HepG2 (cell line): ENCODE measurements at regions not wholly inside any gene's neighbourhood (a gene's known extent, or its start where the extent isn't known, plus 50 kb on each side); places are given as distances from the start of the nearest gene placed in this dataset.

Source experiments
- EED ChIP-seq: sonication (generic); formaldehyde crosslinking; IDR thresholded peaks from 2 replicates; pipeline ENCODE4 v1.5.0; 2020; ENCODE audit warnings: mild to moderate bottlenecking, missing genetic modification reagents
- ETV6 ChIP-seq: sonication (generic); formaldehyde crosslinking; conservative IDR thresholded peaks from 2 replicates; pipeline ENCODE4 v1.4.0; 2020; ENCODE audit warnings: missing genetic modification reagents
- SMAD1 ChIP-seq: sonication (generic); formaldehyde crosslinking; IDR thresholded peaks from 2 replicates; pipeline ENCODE4 v1.4.0; 2020; ENCODE audit warnings: missing genetic modification reagents, low read depth, mild to moderate bottlenecking, borderline replicate concordance
- ZNF597 ChIP-seq: sonication (generic); formaldehyde crosslinking; IDR thresholded peaks from 2 replicates; pipeline ENCODE4 v1.5.0; 2020; ENCODE audit warnings: missing genetic modification reagents

GRCh38 chr4:131248314-131248713 lies 1900.8 kb upstream of the PCDH10 start:
- TF ChIP-seq EED (CRISPR knock-in tag), result no peak
- no peak for TF ChIP-seq ZNF597 (CRISPR knock-in tag)
- no peak for TF ChIP-seq SMAD1 (CRISPR knock-in tag)
- TF ChIP-seq ETV6 (CRISPR knock-in tag), result no peak
